Transverse colon (tissue), 4 donors: ENCODE measurements at regions not wholly inside any gene's neighbourhood (a gene's known extent, or its start where the extent isn't known, plus 50 kb on each side); places are given as distances from the start of the nearest gene placed in this dataset.

Experiments
- DNase-seq: peaks from one replicate; pipeline ENCODE4 v3.0.0-alpha.2; 2019
- H3K27ac ChIP-seq, 4 donors: fragments of 200-600 bp; sonication (generic); 2 replicates each; pipeline ENCODE4 v1.5.1; 2016 to 2018; ENCODE audit warnings: inconsistent platforms in 4 of 4
- H3K27me3 ChIP-seq: fragments of 200-600 bp; sonication (generic); 2 replicates; pipeline ENCODE4 v1.5.1; 2017; ENCODE audit warnings: inconsistent platforms
- H3K36me3 ChIP-seq, 4 donors: fragments of 200-600 bp; sonication (generic); 2 replicates each; pipeline ENCODE4 v1.5.1; 2017 to 2019; ENCODE audit warnings: inconsistent platforms in 4 of 4
- H3K4me1 ChIP-seq, 4 donors: fragments of 200-600 bp; sonication (generic); 2 replicates each; pipeline ENCODE4 v1.5.1; 2017 to 2020; ENCODE audit warnings: inconsistent platforms in 4 of 4
- H3K4me3 ChIP-seq, 4 donors: fragments of 200-600 bp; sonication (generic); 1 replicate in 1 of 4; 2 replicates in 3 of 4; pipeline versions ENCODE4 v1.5.1 to v1.6.1; 2017 to 2019; ENCODE audit warnings: inconsistent platforms in 4 of 4
- H3K9me3 ChIP-seq, 2 donors: fragments of 200-600 bp; sonication (generic); 2 replicates each; pipeline ENCODE4 v1.5.1; 2017 to 2019; ENCODE audit warnings: inconsistent platforms in 2 of 2
- CTCF ChIP-seq, 5 experiments: fragments of 200-600 bp in 3 of 5; fragments of 450-650 bp in 2 of 5; sonication (generic) in 3 of 5; IDR thresholded peaks; 1 replicate in 2 of 5; 2 replicates in 3 of 5; pipeline ENCODE4 v1.5.1; 2016 to 2017; ENCODE audit warnings: antibody characterized with exemption in 5 of 5, inconsistent platforms in 3 of 5, mild to moderate bottlenecking in 2 of 5, moderate library complexity in 1 of 5
- EP300 ChIP-seq: sonication (generic); formaldehyde crosslinking; IDR thresholded peaks from one replicate; pipeline ENCODE4 v1.6.1; 2017; ENCODE audit warnings: antibody characterized with exemption, low read depth
- POLR2A ChIP-seq: fragments of 450-650 bp; IDR thresholded peaks from one replicate; pipeline ENCODE4 v1.6.1; 2016; ENCODE audit warnings: antibody characterized with exemption, mild to moderate bottlenecking, moderate library complexity
- POLR2AphosphoS5 ChIP-seq, 3 donors: sonication (generic); formaldehyde crosslinking; IDR thresholded peaks; one replicate each; pipeline ENCODE4 v1.6.1; 2016; ENCODE audit warnings: antibody characterized with exemption in 3 of 3
- WGBS, 2 donors: methylation state at CpG; one replicate each; pipeline ENCODE4 v1.1.5; 2018; ENCODE audit warnings: low coverage in 1 of 2; 5-methylcytosine and 5-hydroxymethylcytosine counted together
- in situ Hi-C, 4 donors: fragments of 200-750 bp; cut with MboI; loops; one replicate each; pipeline versions ENCODE4 v1.15.0 to v1.15.1; 2017; ENCODE audit warnings: low sequenced_read_pairs in 3 of 4, low pct_ligation_motif_present in 1 of 4, low pct_unique_long_range_greater_than_20kb in 1 of 4
- intact Hi-C: fragments of 100-400 bp; cut with DNase I; formaldehyde crosslinking; loops from one replicate; pipeline ENCODE4 v1.15.1; 2023; ENCODE audit warnings: low total_unique reads

DNA sequence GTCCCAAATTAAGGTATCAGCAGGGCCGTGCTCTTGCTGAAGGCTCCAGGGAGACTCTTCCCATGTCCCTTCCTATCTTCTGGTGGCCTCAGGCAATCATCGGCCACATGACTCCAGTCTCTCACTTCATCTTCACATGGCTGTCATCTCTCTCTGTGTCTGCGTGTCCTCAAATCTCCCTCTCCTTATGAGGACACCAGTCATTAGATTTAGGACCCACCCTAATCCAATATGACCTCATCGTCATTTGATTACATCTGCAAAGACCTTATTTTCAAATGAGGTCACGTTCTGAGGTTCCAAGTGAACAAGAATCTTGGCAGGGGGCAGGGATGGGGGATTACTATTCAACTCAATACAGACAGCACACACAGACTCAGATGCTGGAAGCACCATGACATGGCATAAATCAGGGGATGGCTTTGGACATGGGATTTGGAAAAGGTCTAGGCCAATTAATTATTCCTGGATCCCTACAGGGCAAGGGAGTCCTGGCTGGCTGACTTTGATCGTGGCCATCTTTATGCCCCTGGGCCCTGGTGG lies 210.0 kb upstream of the SKOR2 start:
- TF ChIP-seq POLR2AphosphoS5 (IDR thresholded peaks at IDR 0.05) (no peak), CTCF (IDR thresholded peaks at IDR 0.05) (no peak), EP300 (no peak), POLR2A (no peak)

GRCh38 chr18:47458483-47458882 lies 207.0 kb upstream of the SKOR2 start:
- no peaks in the 10 kb centered on the region for H3K9me3 ChIP-seq
- H3K4me3 ChIP-seq, result no peak overlapping the region
- TF ChIP-seq POLR2A (no peak), CTCF (IDR thresholded peaks at IDR 0.05) (no peak), POLR2AphosphoS5 (IDR thresholded peaks at IDR 0.05) (no peak), EP300 (no peak)
- in situ Hi-C loops (no loop called here), intact Hi-C loops (no loop called here)
- no peaks in the 10 kb centered on the region for H3K36me3 ChIP-seq
- H3K27ac ChIP-seq, result no peak overlapping the region
- no peak for DNase-seq
- H3K27me3 ChIP-seq, result no peaks in the 10 kb centered on the region
- peaks cover 0 to 22% (median 10%) of the 10 kb centered on the region in 4 donors for H3K4me1 ChIP-seq

More for the DNA sequence above, 210.0 kb upstream of the SKOR2 start:
- WGBS, 2 donors, result 73% methylated on average over 6 of the region's 6 CpGs; no CpG with 5 or more reads in 1 of the 2 donors
- peaks cover 0 to 11% (median 4%) of the 10 kb centered on the region in 4 donors for H3K4me1 ChIP-seq
- no peaks in the 10 kb centered on the region for H3K27me3 ChIP-seq
- no peak overlapping the region for H3K27ac ChIP-seq
- no peak for DNase-seq
- H3K9me3 ChIP-seq, result no peaks in the 10 kb centered on the region
- in situ Hi-C loops, result no loop called here
- no peaks in the 10 kb centered on the region for H3K36me3 ChIP-seq
- no peak overlapping the region for H3K4me3 ChIP-seq
- intact Hi-C loops, result loop anchor here (5.0 kb wide), 1 partner anchor 1331 kb away; no protein-coding TSS in a partner anchor

GRCh38 chr18:47457614-47458013 lies 206.2 kb upstream of the SKOR2 start:
- WGBS, 2 donors, result 33 to 44% methylated on average over 1 of the region's 1 CpG
- no peak overlapping the region for H3K4me3 ChIP-seq
- no peak overlapping the region for H3K27ac ChIP-seq
- no peaks in the 10 kb centered on the region for H3K27me3 ChIP-seq
- in situ Hi-C loops (no loop called here), intact Hi-C loops (no loop called here)
- DNase-seq, result peak; percentile 10
- no peak for TF ChIP-seq CTCF (IDR thresholded peaks at IDR 0.05)
- no peak for TF ChIP-seq POLR2AphosphoS5 (IDR thresholded peaks at IDR 0.05)
- TF ChIP-seq POLR2A, result no peak
- TF ChIP-seq EP300, result no peak
- H3K4me1 ChIP-seq, result peaks cover 0 to 22% (median 10%) of the 10 kb centered on the region in 4 donors
- no peaks in the 10 kb centered on the region for H3K36me3 ChIP-seq
- no peaks in the 10 kb centered on the region for H3K9me3 ChIP-seq

DNA sequence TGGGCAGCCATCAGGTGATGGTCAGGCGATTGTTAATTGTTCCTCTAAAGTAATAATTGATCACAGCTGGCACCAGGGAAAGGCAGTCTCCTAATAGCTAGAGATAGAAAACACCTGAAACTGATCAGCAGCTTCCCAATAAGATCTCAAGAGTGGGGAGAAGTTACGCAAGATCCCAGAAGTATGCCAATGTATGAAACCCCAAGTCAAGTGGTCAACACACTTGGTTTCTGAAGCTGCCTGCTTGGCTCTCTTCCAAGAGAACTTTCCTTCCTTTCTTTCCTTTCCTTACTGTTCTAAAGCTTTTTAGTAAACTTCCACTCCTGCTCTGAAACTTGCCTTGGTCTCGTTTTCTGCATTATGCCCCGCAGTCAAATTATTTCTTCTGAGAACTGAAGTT lies 201.6 kb upstream of the SKOR2 start:
- TF ChIP-seq CTCF (IDR thresholded peaks at IDR 0.05), result no peak
- TF ChIP-seq EP300, result no peak
- no peak for TF ChIP-seq POLR2AphosphoS5 (IDR thresholded peaks at IDR 0.05)
- TF ChIP-seq POLR2A, result no peak
- 91 to 92% methylated on average over 2 to 4 of the region's 4 CpGs for WGBS, 2 donors
- no peak overlapping the region for H3K4me3 ChIP-seq
- intact Hi-C loops, result no loop called here
- H3K4me1 ChIP-seq, result peaks cover 0 to 22% (median 10%) of the 10 kb centered on the region in 4 donors
- in situ Hi-C loops, result no loop called here
- no peaks in the 10 kb centered on the region for H3K27me3 ChIP-seq
- H3K9me3 ChIP-seq, result no peaks in the 10 kb centered on the region
- no peak for DNase-seq
- no peaks in the 10 kb centered on the region for H3K36me3 ChIP-seq
- no peak overlapping the region for H3K27ac ChIP-seq
